Lower lobe of right lung (tissue), 2 donors: ENCODE measurements at regions not wholly inside any gene's neighbourhood (a gene's known extent, or its start where the extent isn't known, plus 50 kb on each side); places are given as distances from the start of the nearest gene placed in this dataset.

Experiments
- ATAC-seq, 2 donors: fragments of 200-7000 bp; cut with Tn5 transposase; one replicate each; pipeline ENCODE4 v1.9.1; 2020 to 2022; ENCODE audit warnings: mild to moderate bottlenecking in 2 of 2, moderate library complexity in 2 of 2
- DNase-seq: peaks from one replicate; pipeline ENCODE4 v3.0.0-alpha.2; 2020
- H3K27ac ChIP-seq: fragments of 200-600 bp; one replicate; pipeline ENCODE4 v1.8.0; 2022
- H3K27me3 ChIP-seq: fragments of 200-600 bp; one replicate; pipeline ENCODE4 v1.8.0; 2022; ENCODE audit warnings: low read depth
- H3K36me3 ChIP-seq: fragments of 200-600 bp; one replicate; pipeline ENCODE4 v1.8.0; 2022; ENCODE audit warnings: mild to moderate bottlenecking
- H3K4me1 ChIP-seq: fragments of 200-600 bp; one replicate; pipeline ENCODE4 v1.8.0; 2022
- H3K4me3 ChIP-seq: fragments of 200-600 bp; one replicate; pipeline ENCODE4 v1.8.0; 2022; ENCODE audit warnings: mild to moderate bottlenecking
- H3K9me3 ChIP-seq: fragments of 200-600 bp; one replicate; pipeline ENCODE4 v1.8.0; 2022
- intact Hi-C: fragments of 100-400 bp; cut with DNase I; formaldehyde crosslinking; loops from one replicate; pipeline ENCODE4 v1.11.0; 2022
- TF ChIP-seq, protein P1 (sequence below): fragments of 200-600 bp; IDR thresholded peaks from one replicate; pipeline ENCODE4 v1.8.0; 2022; ENCODE audit warnings: antibody characterized with exemption, mild to moderate bottlenecking
- donor health status: DM: no; HTN: yes; CAD: no; lungs with severe emphysema.

DNA sequence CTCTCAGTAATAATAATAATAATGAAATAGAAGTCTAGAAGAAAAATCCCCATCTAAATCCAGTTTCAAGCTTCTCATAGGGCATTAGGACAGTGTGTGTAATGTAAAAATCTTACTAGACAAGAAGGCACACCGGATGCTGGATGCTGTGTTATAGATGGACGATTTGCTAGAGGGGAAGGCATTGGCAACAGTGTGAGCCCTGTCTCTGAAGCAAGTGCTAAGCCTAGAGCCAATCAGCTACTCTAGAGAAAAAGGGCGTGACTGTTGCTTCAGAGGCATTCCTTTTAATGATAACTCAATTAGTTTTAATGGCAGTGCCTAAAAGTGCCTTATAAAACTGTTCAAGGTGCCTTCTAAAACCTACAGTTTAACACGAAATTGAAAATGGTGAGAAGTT is 344.9 kb downstream of the TDRD15 start:
- Histone ChIP-seq H3K9me3 (no peaks in the 10 kb centered on the region), H3K27ac (no peak overlapping the region), H3K4me1 (no peaks in the 10 kb centered on the region), H3K27me3 (no peaks in the 10 kb centered on the region), H3K4me3 (no peak overlapping the region), H3K36me3 (no peaks in the 10 kb centered on the region)
- TF ChIP-seq, protein P1, sequence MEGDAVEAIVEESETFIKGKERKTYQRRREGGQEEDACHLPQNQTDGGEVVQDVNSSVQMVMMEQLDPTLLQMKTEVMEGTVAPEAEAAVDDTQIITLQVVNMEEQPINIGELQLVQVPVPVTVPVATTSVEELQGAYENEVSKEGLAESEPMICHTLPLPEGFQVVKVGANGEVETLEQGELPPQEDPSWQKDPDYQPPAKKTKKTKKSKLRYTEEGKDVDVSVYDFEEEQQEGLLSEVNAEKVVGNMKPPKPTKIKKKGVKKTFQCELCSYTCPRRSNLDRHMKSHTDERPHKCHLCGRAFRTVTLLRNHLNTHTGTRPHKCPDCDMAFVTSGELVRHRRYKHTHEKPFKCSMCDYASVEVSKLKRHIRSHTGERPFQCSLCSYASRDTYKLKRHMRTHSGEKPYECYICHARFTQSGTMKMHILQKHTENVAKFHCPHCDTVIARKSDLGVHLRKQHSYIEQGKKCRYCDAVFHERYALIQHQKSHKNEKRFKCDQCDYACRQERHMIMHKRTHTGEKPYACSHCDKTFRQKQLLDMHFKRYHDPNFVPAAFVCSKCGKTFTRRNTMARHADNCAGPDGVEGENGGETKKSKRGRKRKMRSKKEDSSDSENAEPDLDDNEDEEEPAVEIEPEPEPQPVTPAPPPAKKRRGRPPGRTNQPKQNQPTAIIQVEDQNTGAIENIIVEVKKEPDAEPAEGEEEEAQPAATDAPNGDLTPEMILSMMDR = no peak
- intact Hi-C loops = no loop called here
- no peak for DNase-seq
- no peak for ATAC-seq

DNA sequence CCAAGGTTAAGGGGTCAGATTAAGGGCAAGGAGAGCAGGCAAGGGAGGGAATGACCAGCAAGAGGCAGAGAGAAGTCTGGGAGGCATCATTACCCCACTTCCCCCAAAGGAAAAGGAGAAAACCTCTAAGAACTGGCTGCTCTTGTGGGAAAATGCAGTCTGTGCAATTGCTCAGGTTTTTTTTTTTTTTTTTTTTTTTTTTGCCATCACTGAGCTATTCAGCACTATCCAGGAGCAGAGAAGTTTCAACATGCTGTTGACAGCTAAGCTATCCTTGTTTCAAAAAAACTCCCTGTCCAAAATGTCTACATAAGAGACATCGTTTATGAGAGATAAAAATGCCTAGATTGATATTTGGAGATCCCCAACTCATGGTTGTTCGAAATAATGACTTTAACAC is 345.4 kb downstream of the TDRD15 start:
- no peaks in the 10 kb centered on the region for H3K36me3 ChIP-seq
- no peaks in the 10 kb centered on the region for H3K27me3 ChIP-seq
- no peak overlapping the region for H3K27ac ChIP-seq
- ATAC-seq (no peak), DNase-seq (no peak)
- TF ChIP-seq, protein P1 = no peak
- intact Hi-C loops = no loop called here
- no peaks in the 10 kb centered on the region for H3K9me3 ChIP-seq
- no peak overlapping the region for H3K4me3 ChIP-seq
- H3K4me1 ChIP-seq = no peaks in the 10 kb centered on the region

- TF ChIP-seq, protein P1 = no peak
- Histone ChIP-seq H3K36me3 (no peaks in the 10 kb centered on the region), H3K27ac (no peak overlapping the region), H3K4me3 (no peak overlapping the region), H3K4me1 (no peaks in the 10 kb centered on the region), H3K9me3 (no peaks in the 10 kb centered on the region), H3K27me3 (no peaks in the 10 kb centered on the region)
- intact Hi-C loops = no loop called here
- DNase-seq (no peak), ATAC-seq (no peak)
These were observed 345.8 kb downstream of the TDRD15 start for GRCh38 chr2:21469564-21469963.

DNA sequence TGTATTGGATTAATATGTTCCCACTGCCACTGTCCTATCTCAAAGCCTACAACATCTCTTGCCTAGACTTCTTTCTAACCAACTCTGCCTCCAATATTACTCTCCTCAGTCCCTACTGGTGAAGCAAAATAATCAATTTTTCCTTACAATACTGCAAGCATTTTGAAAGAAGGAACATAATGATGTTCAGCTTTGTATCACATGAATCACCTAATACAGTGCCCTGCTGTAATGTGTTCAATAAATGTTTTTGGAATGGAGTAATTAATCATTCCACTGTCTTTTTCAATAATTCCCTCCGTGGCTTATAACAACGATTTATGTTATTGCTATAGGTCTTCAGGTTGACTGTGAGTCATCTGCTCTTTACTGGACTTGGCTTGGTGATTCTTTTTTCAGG is 356.4 kb downstream of the TDRD15 start:
- Histone ChIP-seq H3K36me3 (no peaks in the 10 kb centered on the region), H3K9me3 (no peaks in the 10 kb centered on the region), H3K4me3 (no peak overlapping the region), H3K27me3 (no peaks in the 10 kb centered on the region), H3K27ac (no peak overlapping the region), H3K4me1 (no peaks in the 10 kb centered on the region)
- TF ChIP-seq, protein P1 = no peak
- DNase-seq = no peak
- ATAC-seq = no peak
- intact Hi-C loops = no loop called here

GRCh38 chr2:21484643-21485042 is 360.9 kb downstream of the TDRD15 start:
- DNase-seq (no peak), ATAC-seq (no peak)
- no peaks in the 10 kb centered on the region for H3K36me3 ChIP-seq
- H3K9me3 ChIP-seq = peaks cover 4% of the 10 kb centered on the region
- no peak overlapping the region for H3K4me3 ChIP-seq
- no peak overlapping the region for H3K27ac ChIP-seq
- H3K4me1 ChIP-seq = no peaks in the 10 kb centered on the region
- intact Hi-C loops = no loop called here
- TF ChIP-seq, protein P1 = no peak
- no peaks in the 10 kb centered on the region for H3K27me3 ChIP-seq

- Histone ChIP-seq H3K4me1 (no peaks in the 10 kb centered on the region), H3K9me3 (peaks cover 4% of the 10 kb centered on the region), H3K27me3 (no peaks in the 10 kb centered on the region), H3K27ac (no peak overlapping the region), H3K36me3 (no peaks in the 10 kb centered on the region), H3K4me3 (no peak overlapping the region)
- TF ChIP-seq, protein P1 = no peak
- ATAC-seq (no peak), DNase-seq (no peak)
- intact Hi-C loops = no loop called here
These were observed 362.7 kb downstream of the TDRD15 start for GRCh38 chr2:21486445-21486844.
